Bronchial epithelial cell (primary cell): ENCODE measurements at regions not wholly inside any gene's neighbourhood (a gene's known extent, or its start where the extent isn't known, plus 50 kb on each side); places are given as distances from the start of the nearest gene placed in this dataset.
A peak's percentile ranks its signal among the peaks of the same experiment; 100 is the strongest.

ENCODE experiments used
- DNase-seq: peaks from one replicate; pipeline ENCODE4 v3.0.0-alpha.2; 2010; ENCODE audit warnings: low read depth
- FAIRE-seq: peaks from 2 replicates; lab custom pipeline; 2011; peaks lifted over from hg19 to GRCh38; lab: Jason Lieb, UNC
- H3K27me3 ChIP-seq: 2 replicates; pipeline ENCODE4 v1.5.1; 2011; ENCODE audit warnings: low read length; ENCODE audit not compliant: control insufficient read depth, insufficient read depth
- H3K36me3 ChIP-seq: 2 replicates; pipeline ENCODE4 v1.5.1; 2011; ENCODE audit warnings: low read length; ENCODE audit not compliant: control insufficient read depth, insufficient read depth
- H3K4me3 ChIP-seq: 2 replicates; pipeline ENCODE4 v1.5.1; 2011; ENCODE audit warnings: mild to moderate bottlenecking, low read depth, low read length, control low read depth
- TF ChIP-seq, protein P1 (sequence below): IDR thresholded peaks from 2 replicates; pipeline ENCODE4 v1.5.1; 2011; ENCODE audit warnings: mild to moderate bottlenecking, moderate library complexity, low read length, control low read depth, inconsistent platforms; ENCODE audit not compliant: insufficient read depth, severe bottlenecking

DNA sequence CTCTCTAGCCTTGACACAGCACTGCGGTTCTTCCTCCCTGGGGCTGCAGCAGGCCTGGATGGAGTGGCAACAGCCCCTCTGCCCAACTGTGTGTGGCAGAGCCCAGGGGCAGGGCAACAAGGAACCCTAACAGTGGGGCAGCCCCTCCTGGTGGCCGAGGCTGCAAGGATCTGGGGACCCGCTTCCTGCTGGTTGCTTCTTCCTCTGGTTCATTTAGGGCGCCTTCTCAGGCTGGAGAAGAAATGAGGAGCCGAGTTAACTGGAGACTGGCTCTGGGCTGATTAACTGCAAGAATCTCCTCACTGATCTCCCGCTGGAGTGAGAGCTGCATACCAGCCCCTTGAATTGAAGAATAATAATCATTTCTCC is 80.1 kb upstream of the EMX2 start:
- Histone ChIP-seq H3K4me3 (no peak overlapping the region), H3K27me3 (peaks cover 2% of the 10 kb centered on the region), H3K36me3 (no peaks in the 10 kb centered on the region)
- no peak for DNase-seq
- no peak for FAIRE-seq
- TF ChIP-seq, protein P1, sequence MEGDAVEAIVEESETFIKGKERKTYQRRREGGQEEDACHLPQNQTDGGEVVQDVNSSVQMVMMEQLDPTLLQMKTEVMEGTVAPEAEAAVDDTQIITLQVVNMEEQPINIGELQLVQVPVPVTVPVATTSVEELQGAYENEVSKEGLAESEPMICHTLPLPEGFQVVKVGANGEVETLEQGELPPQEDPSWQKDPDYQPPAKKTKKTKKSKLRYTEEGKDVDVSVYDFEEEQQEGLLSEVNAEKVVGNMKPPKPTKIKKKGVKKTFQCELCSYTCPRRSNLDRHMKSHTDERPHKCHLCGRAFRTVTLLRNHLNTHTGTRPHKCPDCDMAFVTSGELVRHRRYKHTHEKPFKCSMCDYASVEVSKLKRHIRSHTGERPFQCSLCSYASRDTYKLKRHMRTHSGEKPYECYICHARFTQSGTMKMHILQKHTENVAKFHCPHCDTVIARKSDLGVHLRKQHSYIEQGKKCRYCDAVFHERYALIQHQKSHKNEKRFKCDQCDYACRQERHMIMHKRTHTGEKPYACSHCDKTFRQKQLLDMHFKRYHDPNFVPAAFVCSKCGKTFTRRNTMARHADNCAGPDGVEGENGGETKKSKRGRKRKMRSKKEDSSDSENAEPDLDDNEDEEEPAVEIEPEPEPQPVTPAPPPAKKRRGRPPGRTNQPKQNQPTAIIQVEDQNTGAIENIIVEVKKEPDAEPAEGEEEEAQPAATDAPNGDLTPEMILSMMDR, result peak; percentile 24

DNA sequence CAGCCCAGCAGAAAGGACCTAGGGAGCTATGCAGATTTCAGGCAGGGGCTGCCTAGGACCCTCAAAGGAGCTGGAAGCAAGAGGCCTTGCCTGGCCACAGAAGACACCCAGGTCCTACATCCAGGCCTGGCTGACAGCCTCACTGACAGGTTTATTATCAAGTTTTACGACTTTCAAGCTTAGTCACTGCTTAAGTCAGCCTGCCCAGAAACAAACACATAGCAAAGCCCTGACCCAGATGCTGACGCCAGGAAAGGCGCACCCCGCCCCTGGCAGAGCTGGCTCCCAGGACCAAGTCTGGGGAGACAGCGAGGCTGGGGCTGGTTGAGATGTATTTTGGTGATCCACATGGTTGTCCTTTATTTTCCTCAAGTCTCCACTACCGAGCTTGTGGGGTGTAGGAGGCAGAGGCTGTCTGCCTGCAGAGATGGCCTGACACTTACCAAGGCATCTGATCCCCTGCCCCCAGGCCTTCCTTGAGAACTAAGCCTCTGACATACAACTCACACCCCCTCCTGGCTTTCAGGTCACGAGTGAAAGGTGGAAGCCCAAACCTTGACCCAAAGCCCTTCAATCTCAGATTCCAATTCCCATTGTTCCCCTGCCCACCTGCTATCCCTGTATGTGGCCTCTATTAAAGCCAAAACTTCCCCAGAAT is 80.7 kb upstream of the EMX2 start:
- DNase-seq (peak; percentile 91), FAIRE-seq (peak; percentile 43)
- TF ChIP-seq, protein P1, result no peak
- H3K27me3 ChIP-seq, result no peaks in the 10 kb centered on the region
- H3K36me3 ChIP-seq, result no peaks in the 10 kb centered on the region
- no peak overlapping the region for H3K4me3 ChIP-seq

DNA sequence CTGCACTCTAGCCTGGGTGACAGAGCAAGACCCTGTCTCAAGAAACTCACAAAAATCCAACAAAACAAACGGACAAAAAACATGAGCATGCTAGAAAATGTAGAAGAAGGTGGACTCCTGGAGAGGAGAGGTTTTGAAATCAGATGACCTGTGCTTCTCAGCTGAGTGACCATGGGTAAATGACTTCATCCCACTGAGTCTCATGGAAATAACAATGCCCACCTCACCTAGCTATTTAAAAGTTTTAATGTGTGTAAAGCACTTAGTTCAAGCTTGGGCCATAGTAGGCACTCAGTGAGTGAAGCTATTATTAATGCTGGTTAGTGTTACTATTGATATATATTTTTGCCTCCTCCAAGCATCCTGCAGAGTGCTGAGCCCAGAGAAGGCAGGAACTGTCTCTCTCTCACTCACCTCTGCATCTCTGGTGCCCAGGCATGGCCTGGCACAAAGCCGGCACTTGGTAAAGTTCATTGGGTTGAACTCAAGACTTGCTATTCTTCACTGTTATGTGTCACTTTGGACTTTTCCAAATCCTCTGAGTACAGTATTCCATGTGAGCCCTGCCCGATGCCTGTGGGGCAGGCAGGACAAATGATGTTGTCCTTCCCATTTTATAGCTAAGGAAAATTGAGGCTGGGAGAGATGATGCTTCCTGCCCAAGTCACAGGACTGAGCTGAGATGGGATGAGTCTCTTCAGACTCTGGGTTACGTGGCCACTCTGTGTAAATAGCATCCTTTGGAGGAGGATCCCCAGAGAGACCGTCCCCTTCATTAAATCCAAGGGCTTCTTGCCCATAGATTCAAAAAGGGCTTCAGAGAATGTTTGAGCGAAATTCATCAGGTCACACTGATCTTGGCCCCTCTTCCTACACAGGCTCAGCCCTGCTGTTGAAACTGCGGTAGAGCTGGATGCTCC is 81.4 kb upstream of the EMX2 start:
- no peak for DNase-seq

DNA sequence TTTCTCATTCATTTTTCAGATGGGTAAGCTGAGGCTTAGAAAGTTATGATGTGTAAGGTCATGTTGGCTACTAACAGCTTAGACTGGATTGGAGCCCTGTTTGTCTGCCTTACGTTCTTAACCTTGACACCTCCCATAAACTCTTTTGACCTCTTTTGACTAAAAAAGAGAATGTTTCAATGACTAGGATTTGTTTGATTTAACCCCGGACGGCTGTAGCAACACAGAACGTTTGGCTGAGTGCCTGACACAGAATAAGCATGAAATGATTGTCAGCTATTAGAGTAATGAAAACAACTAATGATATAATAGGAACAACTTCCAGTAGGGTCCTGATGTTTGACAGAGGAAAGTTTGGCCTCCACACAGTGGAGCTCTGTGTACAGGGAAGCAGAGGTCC is 83.3 kb upstream of the PDZD8 start:
- TF ChIP-seq, protein P1, result no peak
- Histone ChIP-seq H3K4me3 (no peak overlapping the region), H3K36me3 (no peaks in the 10 kb centered on the region), H3K27me3 (no peaks in the 10 kb centered on the region)
- DNase-seq, result no peak
- no peak for FAIRE-seq

More for the DNA sequence above, 81.4 kb upstream of the EMX2 start:
- Histone ChIP-seq H3K4me3 (no peak overlapping the region), H3K27me3 (no peaks in the 10 kb centered on the region), H3K36me3 (no peaks in the 10 kb centered on the region)
- TF ChIP-seq, protein P1, result no peak
- FAIRE-seq, result peak; percentile 28

DNA sequence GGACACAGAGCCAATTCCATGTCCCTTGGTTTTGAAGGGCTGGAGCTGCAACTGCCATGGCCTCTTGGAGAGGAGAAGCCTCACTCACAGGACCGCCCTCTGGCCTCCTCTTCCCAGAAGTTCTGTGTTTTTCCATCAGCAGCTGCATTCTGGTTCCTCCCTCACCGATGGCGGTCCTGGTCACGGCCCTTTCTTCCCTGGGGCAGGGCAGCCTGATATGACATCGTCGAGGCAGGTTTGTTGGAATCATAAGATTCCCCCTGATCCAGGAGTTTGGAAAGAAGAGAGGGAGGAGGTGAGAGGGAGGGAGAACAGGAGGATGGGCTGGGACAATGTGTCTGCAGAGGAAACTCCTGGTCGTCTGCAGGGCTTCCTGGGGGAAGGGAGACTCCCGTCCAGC is 82.7 kb upstream of the PDZD8 start:
- Histone ChIP-seq H3K27me3 (no peaks in the 10 kb centered on the region), H3K4me3 (no peak overlapping the region), H3K36me3 (no peaks in the 10 kb centered on the region)
- DNase-seq, result no peak
- no peak for FAIRE-seq
- TF ChIP-seq, protein P1, result no peak
